ENCODE measurements at regions not wholly inside any gene's neighbourhood (a gene's known extent, or its start where the extent isn't known, plus 50 kb on each side); places are given as distances from the start of the nearest gene placed in this dataset.
A peak's percentile ranks its signal among the peaks of the same experiment; 100 is the strongest.

DNA sequence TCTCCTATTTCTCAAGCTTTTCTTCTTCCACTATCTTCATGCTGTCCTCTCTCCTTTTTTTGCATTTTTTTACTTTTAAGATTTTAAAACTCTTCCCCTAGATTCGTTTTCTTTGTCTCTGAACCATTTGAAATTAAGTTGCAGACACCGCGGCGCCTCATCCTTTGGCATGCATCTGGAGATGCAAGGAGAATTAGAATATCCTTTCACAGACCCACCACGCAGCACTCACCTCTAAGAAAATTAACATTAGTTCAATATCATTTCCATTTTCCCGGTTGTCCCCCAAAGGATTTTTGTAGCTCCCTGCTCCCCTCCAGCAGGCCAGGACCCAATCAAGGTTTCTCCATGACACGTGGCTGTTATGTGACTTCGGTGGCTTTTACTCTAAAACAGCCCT is 88.8 kb downstream of the C1QL2 start:
- peak overlapping the region; percentile 50; the same call in 1 of the 2 replicates for H3K4me2 ChIP-seq
- Mint-ChIP-seq H3K27ac (no peak overlapping the region), H3K27me3 (ENCODE audit: insufficient read depth, low read depth, poor library complexity) (peaks cover 8% of the 10 kb centered on the region), H3K4me1 (no peaks in the 10 kb centered on the region; the same call in 2 of the 3 replicates), H3K9me3 (no peaks in the 10 kb centered on the region; the same call in 1 of the 3 replicates), H3K36me3 (ENCODE audit: low read depth) (no peaks in the 10 kb centered on the region), H3K4me3 (no peak overlapping the region)
- no peak for TF ChIP-seq CTCF (conservative IDR thresholded peaks at IDR 0.05; ENCODE audit: low read depth in 2 of 2)
- no peak for TF ChIP-seq STAT1 (IDR thresholded peaks at IDR 0.05; ENCODE audit: unreplicated experiment)
- TF ChIP-seq EZH2 (IDR thresholded peaks at IDR 0.05; ENCODE audit: low read depth, unreplicated experiment) = no peak
- TF ChIP-seq REST (IDR thresholded peaks at IDR 0.05; ENCODE audit: unreplicated experiment) = no peak
- TF ChIP-seq POLR2AphosphoS5 (IDR thresholded peaks at IDR 0.05; ENCODE audit: low read depth) = no peak
- no peak for TF ChIP-seq ZNF331 (CRISPR knock-in tag; IDR thresholded peaks at IDR 0.05; ENCODE audit: low read depth)
- TF ChIP-seq ZNF114 (CRISPR knock-in tag; IDR thresholded peaks at IDR 0.05) = no peak
- TF ChIP-seq JUNB (IDR thresholded peaks at IDR 0.05; ENCODE audit: unreplicated experiment) = no peak
- no peak for TF ChIP-seq ETS1 (IDR thresholded peaks at IDR 0.05)
- TF ChIP-seq CREB1 (CRISPR knock-in tag; IDR thresholded peaks at IDR 0.05; ENCODE audit: low read depth) = no peak
- TF ChIP-seq EZH2phosphoT487 (IDR thresholded peaks at IDR 0.05; ENCODE audit: unreplicated experiment) = no peak
- no peak for TF ChIP-seq ZNF462 (CRISPR knock-in tag; IDR thresholded peaks at IDR 0.05)
- no peak for TF ChIP-seq NANOG (IDR thresholded peaks at IDR 0.05; ENCODE audit: borderline replicate concordance)
- no peaks in the 10 kb centered on the region for H3F3A ChIP-seq (replicated peaks; ENCODE audit: low read depth)
- DNase-seq (ENCODE audit: low spot score) (peak; percentile 33), ATAC-seq (peak; percentile 51)
- H2AFZ ChIP-seq = 0 out of 2 replicates have a peak overlapping the region, but pooled peaks have one; percentile 5
- no peaks in the 10 kb centered on the region for H3K36me3 ChIP-seq (ENCODE audit: insufficient read depth)
- H3K4me1 ChIP-seq (ENCODE audit: insufficient read depth) = peaks cover 21% of the 10 kb centered on the region
- no peak overlapping the region for H3K27ac ChIP-seq (ENCODE audit: low read depth)
- no peaks in the 10 kb centered on the region for H3K79me2 ChIP-seq (replicated peaks; ENCODE audit: insufficient read depth)
- no peaks in the 10 kb centered on the region for H3K27me3 ChIP-seq (ENCODE audit: insufficient read depth)
- no peak overlapping the region for H3K4me3 ChIP-seq
- H3K9me2 ChIP-seq (ENCODE audit: insufficient read depth) = no peaks in the 10 kb centered on the region
- H4K20me1 ChIP-seq (replicated peaks; ENCODE audit: insufficient read depth) = no peaks in the 10 kb centered on the region

Data from GM23338 (cell line).